Natural killer cell (primary cell): ENCODE measurements at regions not wholly inside any gene's neighbourhood (a gene's known extent, or its start where the extent isn't known, plus 50 kb on each side); places are given as distances from the start of the nearest gene placed in this dataset.

Experiments
- ATAC-seq, 3 donors: fragments of 150-1000 bp in 2 of 3; fragments of 200-7000 bp in 1 of 3; cut with Tn5 transposase; 1 replicate in 1 of 3; 2 replicates in 2 of 3; pipeline ENCODE4 v1.10.0; 2021; ENCODE audit warnings: mild to moderate bottlenecking in 2 of 3, moderate library complexity in 2 of 3
- DNase-seq, 2 donors: peaks; one replicate each; pipeline versions ENCODE4 v3.0.0 to v3.0.0-alpha.2; 2013 to 2021; ENCODE audit warnings: mixed read lengths in 1 of 2
- H3K27ac ChIP-seq: one replicate; pipeline ENCODE4 v1.5.1; 2013; ENCODE audit warnings: mild to moderate bottlenecking, low read length
- H3K27me3 ChIP-seq: one replicate; pipeline ENCODE4 v1.6.1; 2013; ENCODE audit warnings: low read length; ENCODE audit not compliant: control insufficient read depth, insufficient read depth
- H3K36me3 ChIP-seq: one replicate; pipeline ENCODE4 v1.6.1; 2013; ENCODE audit warnings: low read length; ENCODE audit not compliant: control insufficient read depth, insufficient read depth
- H3K4me1 ChIP-seq: one replicate; pipeline ENCODE4 v1.6.1; 2013; ENCODE audit warnings: low read length; ENCODE audit not compliant: control insufficient read depth, insufficient read depth
- H3K4me3 ChIP-seq: one replicate; pipeline ENCODE4 v1.5.1; 2013; ENCODE audit warnings: low read length
- H3K9me3 ChIP-seq: one replicate; pipeline ENCODE4 v1.6.1; 2013; ENCODE audit warnings: low read length; ENCODE audit not compliant: control insufficient read depth, insufficient read depth
- H3K27ac Mint-ChIP-seq, 2 donors: one replicate each; pipeline ENCODE4 v1.8.0; 2022; ENCODE audit warnings: mild to moderate bottlenecking in 2 of 2, mixed read lengths in 2 of 2, moderate library complexity in 1 of 2
- H3K27me3 Mint-ChIP-seq, 2 donors: one replicate each; pipeline ENCODE4 v1.8.0; 2022; ENCODE audit warnings: low read depth in 2 of 2, mixed read lengths in 2 of 2
- H3K36me3 Mint-ChIP-seq: one replicate; pipeline ENCODE4 v1.8.0; 2022; ENCODE audit warnings: mixed read lengths
- H3K4me1 Mint-ChIP-seq, 2 donors: one replicate each; pipeline ENCODE4 v1.8.0; 2022; ENCODE audit warnings: mixed read lengths in 2 of 2
- H3K4me3 Mint-ChIP-seq: one replicate; pipeline ENCODE4 v1.8.0; 2022; ENCODE audit warnings: mild to moderate bottlenecking, moderate library complexity, mixed read lengths
- H3K9me3 Mint-ChIP-seq, 2 donors: one replicate each; pipeline ENCODE4 v1.8.0; 2022; ENCODE audit warnings: mixed read lengths in 2 of 2
- CTCF ChIP-seq: fragments of 200-600 bp; IDR thresholded peaks from one replicate; pipeline ENCODE4 v1.8.0; 2022; ENCODE audit warnings: antibody characterized with exemption
- WGBS: methylation state at CpG from one replicate; pipeline ENCODE4 v1.1.7; 2013; ENCODE audit warnings: missing lambda C conversion rate; ENCODE audit not compliant: insufficient coverage; 5-methylcytosine and 5-hydroxymethylcytosine counted together
- intact Hi-C: fragments of 100-400 bp; cut with micrococcal nuclease; formaldehyde crosslinking; loops from one replicate; pipeline ENCODE4 v1.14.2; 2022

GRCh38 chr5:3899093-3899492 is 303.5 kb downstream of the IRX1 start:
- DNase-seq, result no peak
- Histone ChIP-seq H3K9me3 (peaks cover 4% of the 10 kb centered on the region), H3K4me1 (no peaks in the 10 kb centered on the region), H3K27me3 (no peaks in the 10 kb centered on the region), H3K27ac (no peak overlapping the region), H3K36me3 (no peaks in the 10 kb centered on the region), H3K4me3 (no peak overlapping the region)
- no peak for TF ChIP-seq CTCF
- 83% methylated on average over 5 of the region's 5 CpGs for whole genome bisulfite sequencing
- intact Hi-C loops, result no loop called here
- Mint-ChIP-seq H3K4me1 (no peaks in the 10 kb centered on the region), H3K27ac (no peak overlapping the region), H3K36me3 (no peaks in the 10 kb centered on the region), H3K9me3 (peaks cover 0 to 3% of the 10 kb centered on the region in 2 donors), H3K27me3 (no peaks in the 10 kb centered on the region), H3K4me3 (no peak overlapping the region)
- no peak for ATAC-seq

GRCh38 chr5:3904584-3904983 is 309.0 kb downstream of the IRX1 start:
- TF ChIP-seq CTCF, result no peak
- Mint-ChIP-seq H3K4me3 (no peak overlapping the region), H3K4me1 (peaks cover 12 to 14% of the 10 kb centered on the region in 2 donors), H3K36me3 (no peaks in the 10 kb centered on the region), H3K27ac (no peak overlapping the region), H3K9me3 (no peaks in the 10 kb centered on the region), H3K27me3 (peaks cover 0 to 17% of the 10 kb centered on the region in 2 donors)
- Histone ChIP-seq H3K4me3 (no peak overlapping the region), H3K27ac (no peak overlapping the region), H3K36me3 (no peaks in the 10 kb centered on the region), H3K9me3 (peaks cover 5% of the 10 kb centered on the region), H3K27me3 (no peaks in the 10 kb centered on the region), H3K4me1 (peaks cover 4% of the 10 kb centered on the region)
- DNase-seq (no peak), ATAC-seq (no peak)
- intact Hi-C loops, result no loop called here
- 87% methylated on average over 7 of the region's 8 CpGs for WGBS

- no peak for TF ChIP-seq CTCF
- intact Hi-C loops, result no loop called here
- no peaks in the 10 kb centered on the region for H3K27me3 ChIP-seq
- Mint-ChIP-seq H3K27ac (no peak overlapping the region), H3K36me3 (no peaks in the 10 kb centered on the region), H3K27me3 (peaks cover 0 to 20% of the 10 kb centered on the region in 2 donors), H3K4me3 (no peak overlapping the region), H3K4me1 (peaks cover 12 to 14% of the 10 kb centered on the region in 2 donors), H3K9me3 (no peaks in the 10 kb centered on the region)
- 90% methylated on average over 7 of the region's 7 CpGs for WGBS
- no peak for ATAC-seq
- H3K9me3 ChIP-seq, result peaks cover 5% of the 10 kb centered on the region
- no peaks in the 10 kb centered on the region for H3K36me3 ChIP-seq
- peaks cover 4% of the 10 kb centered on the region for H3K4me1 ChIP-seq
- no peak for DNase-seq
- H3K27ac ChIP-seq, result no peak overlapping the region
- H3K4me3 ChIP-seq, result no peak overlapping the region
These were observed 309.4 kb downstream of the IRX1 start for GRCh38 chr5:3905031-3905430.

GRCh38 chr5:3905521-3905920 is 309.9 kb downstream of the IRX1 start:
- H3K4me3 Mint-ChIP-seq, result no peak overlapping the region
- Histone ChIP-seq H3K27ac (no peak overlapping the region), H3K27me3 (no peaks in the 10 kb centered on the region), H3K4me1 (peaks cover 4% of the 10 kb centered on the region), H3K9me3 (peaks cover 5% of the 10 kb centered on the region), H3K36me3 (no peaks in the 10 kb centered on the region), H3K4me3 (no peak overlapping the region)
- intact Hi-C loops, result no loop called here
- H3K9me3 Mint-ChIP-seq, result no peaks in the 10 kb centered on the region
- peaks cover 12 to 14% of the 10 kb centered on the region in 2 donors for H3K4me1 Mint-ChIP-seq
- no peak overlapping the region for H3K27ac Mint-ChIP-seq
- no peak for ATAC-seq
- H3K27me3 Mint-ChIP-seq, result peaks cover 0 to 20% of the 10 kb centered on the region in 2 donors
- TF ChIP-seq CTCF, result no peak
- H3K36me3 Mint-ChIP-seq, result no peaks in the 10 kb centered on the region
- no peak for DNase-seq
- 80% methylated on average over 3 of the region's 3 CpGs for WGBS
